ENCODE measurements at regions not wholly inside any gene's neighbourhood (a gene's known extent, or its start where the extent isn't known, plus 50 kb on each side); places are given as distances from the start of the nearest gene placed in this dataset.
A peak's percentile ranks its signal among the peaks of the same experiment; 100 is the strongest.

- DNase-seq (ENCODE audit: low read depth), result no peak
- no peak for TF ChIP-seq CTCF (conservative IDR thresholded peaks at IDR 0.05; ENCODE audit: control insufficient read depth, insufficient read depth, low read depth, low read length)
- H3K4me3 ChIP-seq (ENCODE audit: control insufficient read depth, low read depth, low read length), result no peak overlapping the region
Observed at GRCh38 chr15:69522361-69522760, 69.7 kb downstream of the RPLP1 start.

GRCh38 chr15:69523010-69524001, 70.7 kb downstream of the RPLP1 start:
- TF ChIP-seq CTCF (conservative IDR thresholded peaks at IDR 0.05; ENCODE audit: control insufficient read depth, insufficient read depth, low read depth, low read length), result peak; percentile 79
- peak; percentile 70 for DNase-seq (ENCODE audit: low read depth)
- H3K4me3 ChIP-seq (ENCODE audit: control insufficient read depth, low read depth, low read length), result no peak overlapping the region

GRCh38 chr15:69524296-69524695, 71.7 kb downstream of the RPLP1 start:
- H3K4me3 ChIP-seq (ENCODE audit: control insufficient read depth, low read depth, low read length), result no peak overlapping the region
- no peak for TF ChIP-seq CTCF (conservative IDR thresholded peaks at IDR 0.05; ENCODE audit: control insufficient read depth, insufficient read depth, low read depth, low read length)
- no peak for DNase-seq (ENCODE audit: low read depth)

GRCh38 chr15:69524814-69525213, 72.2 kb downstream of the RPLP1 start:
- no peak overlapping the region for H3K4me3 ChIP-seq (ENCODE audit: control insufficient read depth, low read depth, low read length)
- no peak for DNase-seq (ENCODE audit: low read depth)
- TF ChIP-seq CTCF (conservative IDR thresholded peaks at IDR 0.05; ENCODE audit: control insufficient read depth, insufficient read depth, low read depth, low read length), result no peak

GRCh38 chr15:69525543-69525942, 72.9 kb downstream of the RPLP1 start:
- no peak overlapping the region for H3K4me3 ChIP-seq (ENCODE audit: control insufficient read depth, low read depth, low read length)
- no peak for TF ChIP-seq CTCF (conservative IDR thresholded peaks at IDR 0.05; ENCODE audit: control insufficient read depth, insufficient read depth, low read depth, low read length)
- DNase-seq (ENCODE audit: low read depth), result no peak

GRCh38 chr15:69526081-69527061, 73.8 kb downstream of the RPLP1 start:
- no peak for TF ChIP-seq CTCF (conservative IDR thresholded peaks at IDR 0.05; ENCODE audit: control insufficient read depth, insufficient read depth, low read depth, low read length)

More at GRCh38 chr15:69526081-69527061, 73.8 kb downstream of the RPLP1 start:
- peak; percentile 10 for DNase-seq (ENCODE audit: low read depth)
- no peak overlapping the region for H3K4me3 ChIP-seq (ENCODE audit: control insufficient read depth, low read depth, low read length)

Data from fibroblast of mammary gland (primary cell).